Spleen (tissue), 7 donors: ENCODE measurements at regions not wholly inside any gene's neighbourhood (a gene's known extent, or its start where the extent isn't known, plus 50 kb on each side); places are given as distances from the start of the nearest gene placed in this dataset.

Experiments
- CTCF ChIP-seq, 11 experiments: fragments of 200-600 bp in 7 of 11; fragments of 450-650 bp in 4 of 11; sonication (generic) in 4 of 11; IDR thresholded peaks in 8 of 11; conservative IDR thresholded peaks in 3 of 11; 1 replicate in 7 of 11; 2 replicates in 4 of 11; pipeline versions ENCODE4 v1.4.0 to v1.8.0; 2016 to 2021; ENCODE audit warnings: antibody characterized with exemption in 11 of 11, inconsistent platforms in 4 of 11, mild to moderate bottlenecking in 1 of 11
- POLR2A ChIP-seq, 3 donors: fragments of 450-650 bp; IDR thresholded peaks; one replicate each; pipeline ENCODE4 v1.5.1; 2017; ENCODE audit warnings: antibody characterized with exemption in 3 of 3, mild to moderate bottlenecking in 1 of 3
- POLR2AphosphoS5 ChIP-seq, 3 donors: sonication (generic); formaldehyde crosslinking; IDR thresholded peaks; one replicate each; pipeline ENCODE4 v1.5.1; 2017; ENCODE audit warnings: antibody characterized with exemption in 3 of 3
- donor health status: DM: no; HTN: no; CAD: no; lungs with moderate emphysema.
- donor health status: DM: no; HTN: no; CAD: no.
- donor health status: DM: no; HTN: no; CAD: no.

- TF ChIP-seq POLR2A (IDR thresholded peaks at IDR 0.05) (no peak), CTCF (IDR thresholded peaks at IDR 0.05 in 8 of 11, conservative IDR thresholded peaks at IDR 0.05 in 3 of 11) (no peak), POLR2AphosphoS5 (IDR thresholded peaks at IDR 0.05) (no peak)
Measured at GRCh38 chr2:223404616-223405015, 197.5 kb downstream of the SCG2 start.
